ENCODE measurements at regions not wholly inside any gene's neighbourhood (a gene's known extent, or its start where the extent isn't known, plus 50 kb on each side); places are given as distances from the start of the nearest gene placed in this dataset.

- TF ChIP-seq CTCF (conservative IDR thresholded peaks at IDR 0.05; ENCODE audit: low read depth, low read length) (no peak), MXI1 (IDR thresholded peaks at IDR 0.05; ENCODE audit: borderline replicate concordance, low read depth, low read length) (no peak), CHD1 (IDR thresholded peaks at IDR 0.05; ENCODE audit: low read depth, low read length) (no peak), CEBPB (IDR thresholded peaks at IDR 0.05; ENCODE audit: low read depth, low read length) (peak; percentile 35; the same call in 1 of the 2 replicates), POLR2A (IDR thresholded peaks at IDR 0.05; ENCODE audit: low read depth, low read length) (no peak), RAD21 (IDR thresholded peaks at IDR 0.05; ENCODE audit: low read length) (no peak), RCOR1 (IDR thresholded peaks at IDR 0.05; ENCODE audit: insufficient replicate concordance, low read length) (no peak)
Observed at GRCh38 chr6:25219917-25220278, 59.3 kb upstream of the CARMIL1 start.

Data from IMR-90 (cell line).